ENCODE measurements at regions not wholly inside any gene's neighbourhood (a gene's known extent, or its start where the extent isn't known, plus 50 kb on each side); places are given as distances from the start of the nearest gene placed in this dataset.

- DNase-seq (ENCODE audit: low read depth) = no peak
These were observed 300.8 kb upstream of the STXBP5 start for GRCh38 chr6:146903451-146903850.

DNA sequence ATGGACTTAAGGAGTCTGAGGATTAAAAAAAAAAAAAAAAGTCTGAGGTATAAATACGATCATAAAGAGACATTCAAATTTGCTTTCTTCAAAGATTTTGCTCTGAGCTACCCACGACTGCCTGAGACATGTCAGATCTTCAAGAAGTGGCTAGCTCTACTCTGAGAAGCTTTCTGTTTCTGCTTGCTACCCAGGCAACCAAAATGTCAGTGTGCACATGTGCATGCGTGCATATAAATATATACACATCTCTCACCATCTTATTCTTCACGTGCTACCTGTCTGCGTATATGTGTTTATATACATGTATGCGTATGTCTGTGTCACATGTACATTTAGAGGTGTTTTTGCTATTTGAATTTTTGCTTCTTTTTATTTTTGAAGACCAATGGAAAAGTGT lies 299.6 kb upstream of the STXBP5 start:
- no peak for DNase-seq (ENCODE audit: low read depth)

DNA sequence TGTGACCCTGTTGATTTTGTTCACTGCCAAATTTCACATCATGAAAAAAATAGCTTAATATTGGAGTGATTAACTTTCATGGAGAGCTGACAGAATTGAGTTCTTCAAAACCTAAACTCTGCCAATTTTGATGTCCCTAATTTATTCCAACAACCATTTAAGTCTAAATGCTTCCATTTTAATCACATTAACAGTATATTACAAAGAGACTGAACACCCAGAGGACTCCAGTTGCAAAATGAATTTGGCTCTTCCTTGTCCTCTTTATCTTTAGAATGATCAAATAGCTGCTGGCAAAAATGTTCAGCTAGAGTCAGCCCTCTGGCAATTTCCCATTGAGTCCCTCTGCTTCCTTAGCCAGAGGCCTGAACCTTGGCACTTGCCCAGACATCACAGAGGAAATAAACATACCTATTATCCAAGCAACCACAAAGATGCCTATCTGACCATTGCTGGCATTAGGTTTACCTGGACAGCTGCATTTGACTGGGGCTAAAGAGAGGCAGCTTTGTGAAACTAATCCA lies 299.0 kb upstream of the STXBP5 start:
- DNase-seq (ENCODE audit: low read depth) = no peak

DNA sequence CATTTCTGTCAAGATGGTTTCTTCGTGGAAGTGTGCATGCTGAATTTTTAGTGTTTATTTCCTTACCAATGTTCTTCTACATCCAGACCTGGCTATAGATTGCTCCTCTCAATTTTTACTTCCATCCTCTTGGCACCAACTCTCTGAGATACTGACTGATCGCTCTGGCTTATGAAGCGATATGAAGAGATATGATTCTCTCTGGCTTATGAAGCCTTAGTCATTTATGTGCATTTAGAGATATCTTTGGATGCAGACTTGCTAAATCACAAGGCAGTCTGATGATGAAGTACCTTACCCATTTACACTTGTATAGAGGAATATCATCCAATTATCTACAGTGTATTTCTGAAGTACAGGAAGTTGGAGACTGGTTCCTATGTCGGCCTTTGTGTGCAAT lies 295.4 kb upstream of the STXBP5 start:
- DNase-seq (ENCODE audit: low read depth) = no peak

DNA sequence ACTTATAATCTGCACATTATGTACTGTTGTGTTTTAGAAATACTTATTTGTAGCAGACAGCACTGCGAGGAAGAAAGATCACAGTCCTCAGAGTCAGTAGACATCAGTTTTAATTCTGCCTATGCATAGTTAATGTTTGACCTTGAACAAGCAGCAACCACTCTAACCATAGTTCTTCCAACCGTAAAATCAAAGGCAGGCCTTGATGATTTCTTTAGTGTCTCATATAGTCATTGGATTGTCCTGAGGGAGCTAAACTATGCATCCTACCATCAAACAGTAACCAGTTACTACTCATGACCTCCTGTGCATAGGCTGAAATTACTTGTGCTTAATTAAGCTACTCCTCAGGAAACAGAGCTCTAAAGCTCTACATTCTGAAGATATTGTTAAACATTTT lies 294.8 kb upstream of the STXBP5 start:
- DNase-seq (ENCODE audit: low read depth) = no peak

GRCh38 chr6:146909886-146910285 lies 294.3 kb upstream of the STXBP5 start:
- no peak for DNase-seq (ENCODE audit: low read depth)

DNA sequence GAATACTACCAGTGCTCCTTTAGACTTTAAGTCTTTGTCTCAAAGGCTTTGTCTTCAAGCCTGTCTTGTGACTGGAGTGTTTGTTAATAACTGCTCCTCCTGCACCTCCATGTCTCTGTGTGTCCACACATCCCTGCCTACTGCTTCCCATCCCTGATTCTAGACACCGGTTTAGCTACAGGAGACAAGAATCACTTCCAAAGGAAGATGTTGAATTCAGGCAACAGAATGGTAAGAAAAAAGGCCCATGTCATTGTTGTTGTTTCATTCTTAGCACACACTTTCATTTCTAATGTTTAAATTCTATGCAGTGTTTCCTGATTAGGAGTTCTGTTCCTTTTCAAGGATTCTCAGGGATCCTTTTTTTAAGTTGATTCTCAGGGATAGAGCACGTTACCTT lies 293.6 kb upstream of the STXBP5 start:
- DNase-seq (ENCODE audit: low read depth) = no peak

GRCh38 chr6:146911635-146912215 lies 292.5 kb upstream of the STXBP5 start:
- DNase-seq (ENCODE audit: low read depth) = no peak

GRCh38 chr6:146912730-146913685 lies 291.2 kb upstream of the STXBP5 start:
- DNase-seq (ENCODE audit: low read depth) = no peak

DNA sequence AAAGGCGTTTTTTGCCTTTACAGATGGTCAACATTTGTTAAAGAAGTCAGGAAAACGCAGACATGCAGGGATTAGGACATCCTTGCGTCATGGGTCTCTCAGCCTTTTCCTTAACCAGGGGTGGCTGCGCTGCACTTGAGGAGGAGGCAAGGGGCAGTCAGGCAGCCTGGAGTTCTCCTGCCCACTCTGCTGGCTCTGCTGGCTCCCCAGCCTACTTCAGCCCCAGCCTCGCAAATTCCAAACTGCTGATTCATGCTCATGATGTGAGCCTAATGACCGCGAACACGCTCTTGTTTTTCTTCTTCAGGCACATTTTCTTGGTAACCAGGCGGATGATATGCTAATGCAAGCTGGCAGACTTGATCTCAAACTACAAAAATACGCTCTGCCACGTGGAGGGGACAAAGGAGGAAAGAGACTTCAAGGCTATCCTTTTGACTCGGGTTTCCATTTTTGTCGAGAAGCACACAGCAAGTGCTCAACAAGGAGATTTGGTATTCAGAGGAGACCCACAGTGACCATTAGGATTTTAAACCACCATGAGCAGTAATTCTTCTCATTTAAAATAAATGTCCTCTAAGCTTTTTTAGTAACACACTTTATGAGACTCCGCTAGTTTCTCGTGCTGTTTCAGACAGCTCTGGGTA lies 290.3 kb upstream of the STXBP5 start:
- DNase-seq (ENCODE audit: low read depth) = peak; percentile 95

- peak; percentile 63 for DNase-seq (ENCODE audit: low read depth)
These were observed 289.4 kb upstream of the STXBP5 start for GRCh38 chr6:146914489-146915483.

GRCh38 chr6:146915671-146916127 lies 288.5 kb upstream of the STXBP5 start:
- no peak for DNase-seq (ENCODE audit: low read depth)

DNA sequence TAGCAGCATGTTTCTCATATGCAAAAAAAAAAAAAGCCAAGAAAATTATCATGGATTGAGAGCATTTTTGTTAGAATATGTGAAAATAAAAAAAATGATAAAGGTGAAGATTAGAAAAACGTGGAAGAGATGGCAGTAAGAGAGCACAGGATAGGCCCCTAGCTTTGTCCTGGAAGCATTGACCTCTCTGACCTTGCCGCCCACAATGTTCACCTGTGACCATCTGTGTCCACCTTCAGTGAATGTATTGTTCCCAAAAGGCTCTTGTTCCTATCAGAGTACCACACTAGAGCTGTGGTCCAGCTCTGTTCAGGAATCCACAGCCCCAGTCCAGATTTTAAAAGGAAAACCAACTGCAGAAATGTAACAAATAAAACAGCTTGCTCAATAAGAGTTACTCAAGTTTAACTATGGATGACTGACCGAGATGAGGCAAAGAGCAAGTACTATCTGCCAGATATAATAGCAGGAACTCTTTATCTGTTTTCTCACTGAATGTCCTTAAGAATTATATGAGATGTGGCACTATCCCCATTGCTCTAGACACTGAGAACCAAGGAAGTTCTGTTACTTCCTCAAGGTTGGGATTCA lies 287.7 kb upstream of the STXBP5 start:
- DNase-seq (ENCODE audit: low read depth) = no peak

DNA sequence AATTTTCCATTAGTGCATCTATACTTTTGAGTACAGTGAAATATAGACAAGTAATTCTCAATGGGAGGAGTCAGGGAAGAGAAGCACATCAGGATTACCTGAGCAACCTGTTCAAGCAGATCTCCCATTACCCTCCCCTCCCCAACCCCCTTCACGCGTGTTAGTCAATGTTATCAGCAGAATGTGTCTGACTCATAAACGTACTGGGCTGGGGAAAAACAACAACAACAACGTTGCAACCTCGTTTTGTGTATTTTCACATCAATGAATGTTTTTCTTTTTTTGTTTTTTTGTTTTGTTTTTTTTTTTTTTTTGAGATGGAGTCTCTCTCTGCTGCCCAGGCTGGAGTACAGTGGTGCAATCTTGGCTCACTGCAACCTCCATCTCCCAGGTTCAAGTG lies 287.0 kb upstream of the STXBP5 start:
- no peak for DNase-seq (ENCODE audit: low read depth)

DNA sequence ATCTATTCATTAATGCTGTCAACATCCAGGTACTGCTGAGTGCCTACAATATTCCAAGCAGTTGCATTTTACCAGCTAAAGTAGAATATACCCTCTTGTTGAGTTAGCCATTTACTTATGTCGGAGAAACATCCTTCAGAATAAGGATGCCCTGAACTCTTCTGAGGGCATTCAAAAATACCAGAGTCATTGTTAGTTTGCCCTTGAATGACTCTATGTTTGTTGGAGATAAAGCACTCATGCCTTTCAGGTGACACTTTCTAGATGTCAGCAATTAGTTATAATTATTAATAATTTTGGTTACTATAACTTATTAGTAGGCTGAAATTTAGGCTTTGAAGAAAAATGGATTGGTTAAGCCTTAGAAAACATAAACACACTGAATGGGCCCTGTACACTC lies 286.2 kb upstream of the STXBP5 start:
- no peak for DNase-seq (ENCODE audit: low read depth)

GRCh38 chr6:146919017-146919416 lies 285.2 kb upstream of the STXBP5 start:
- no peak for DNase-seq (ENCODE audit: low read depth)

GRCh38 chr6:146923205-146923833 lies 280.9 kb upstream of the STXBP5 start:
- DNase-seq (ENCODE audit: low read depth) = no peak

DNA sequence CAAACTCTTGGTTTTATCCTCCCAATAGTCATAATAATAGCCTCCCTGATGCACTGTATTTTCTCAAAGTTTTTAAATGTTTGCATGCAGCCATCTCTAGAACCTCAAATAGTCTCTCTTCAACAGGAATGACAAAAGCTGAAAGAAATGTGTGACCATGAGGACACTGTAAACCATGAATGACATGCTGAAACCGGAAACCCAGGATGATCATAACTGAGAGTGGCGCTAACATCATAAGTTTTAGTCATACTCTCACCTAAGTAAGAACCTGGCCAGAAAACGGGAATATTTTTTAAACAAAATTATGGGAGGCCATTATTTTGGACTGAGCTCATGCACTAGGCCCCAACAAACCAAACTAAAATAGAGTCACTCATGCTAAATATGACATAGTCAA lies 278.4 kb upstream of the STXBP5 start:
- no peak for DNase-seq (ENCODE audit: low read depth)

DNA sequence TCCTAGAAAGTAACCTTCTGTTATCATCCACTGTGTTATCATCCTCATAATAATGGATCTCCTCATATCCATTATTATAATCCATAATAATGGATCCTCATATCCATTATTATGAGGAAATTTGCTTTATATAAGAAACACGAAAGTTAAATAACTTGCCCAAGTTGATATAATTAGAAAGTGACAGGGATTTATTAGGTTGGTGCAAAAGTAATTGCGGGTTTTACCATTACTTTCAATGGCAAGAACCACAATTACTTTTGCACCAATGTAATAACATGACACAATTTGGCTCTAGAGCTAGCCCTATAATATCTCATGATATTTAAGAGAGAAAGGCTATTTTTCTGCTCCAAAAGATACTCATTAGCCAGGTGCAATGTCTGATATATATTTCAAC lies 275.7 kb upstream of the STXBP5 start:
- no peak for DNase-seq (ENCODE audit: low read depth)

DNA sequence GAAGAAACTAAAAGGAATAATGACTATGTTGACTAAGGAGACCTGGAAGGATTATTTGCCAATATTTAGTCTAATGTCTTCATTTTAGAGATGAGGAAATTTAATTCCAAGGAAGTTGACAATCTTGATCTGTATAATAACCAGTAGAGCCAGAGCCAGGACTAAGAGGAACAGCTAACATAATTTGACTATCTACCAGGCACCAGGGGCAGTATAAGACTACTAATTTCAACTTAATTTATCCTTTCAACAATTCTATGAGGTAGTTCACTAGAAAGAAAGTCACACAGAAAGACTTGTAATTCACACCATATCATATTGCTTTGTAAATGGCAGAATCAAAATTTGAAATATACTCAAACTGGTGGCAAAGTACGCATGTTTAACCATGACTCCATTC lies 273.0 kb upstream of the STXBP5 start:
- DNase-seq (ENCODE audit: low read depth) = no peak

GRCh38 chr6:146937316-146937715 lies 266.9 kb upstream of the STXBP5 start:
- no peak for DNase-seq (ENCODE audit: low read depth)

All from CMK (cell line).